Astrocyte (in vitro differentiated cells and primary cell): ENCODE measurements at regions not wholly inside any gene's neighbourhood (a gene's known extent, or its start where the extent isn't known, plus 50 kb on each side); places are given as distances from the start of the nearest gene placed in this dataset.

Experiments used
- EZH2 ChIP-seq: IDR thresholded peaks from 2 replicates; pipeline ENCODE4 v1.6.1; 2012; ENCODE audit warnings: mild to moderate bottlenecking, low read length, inconsistent platforms; ENCODE audit not compliant: insufficient read depth
- TF ChIP-seq, protein P1 (sequence below): IDR thresholded peaks from 2 replicates; pipeline ENCODE4 v1.5.1; 2011; ENCODE audit warnings: low read depth, mild to moderate bottlenecking, inconsistent platforms, low read length, moderate library complexity; ENCODE audit not compliant: insufficient read depth

DNA sequence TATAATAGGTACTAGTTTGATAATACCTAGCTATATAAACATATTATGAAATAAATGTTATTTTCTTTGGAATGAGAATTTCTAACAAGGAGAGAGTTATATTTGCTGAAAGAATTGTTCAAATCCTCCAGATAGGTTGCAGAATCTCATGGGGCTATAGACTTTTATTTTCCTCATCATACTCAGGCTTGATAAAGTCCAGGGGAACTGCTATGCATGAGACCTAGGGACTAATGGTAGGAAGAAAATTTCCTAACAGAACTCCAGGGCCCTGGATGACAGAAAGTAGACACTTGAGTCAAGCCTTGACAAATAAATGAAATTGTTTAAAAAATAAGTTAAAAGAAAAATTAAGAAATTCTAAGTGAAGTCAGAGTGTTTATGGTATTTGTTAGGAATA lies 138.5 kb upstream of the DACH1 start:
- TF ChIP-seq, protein P1, sequence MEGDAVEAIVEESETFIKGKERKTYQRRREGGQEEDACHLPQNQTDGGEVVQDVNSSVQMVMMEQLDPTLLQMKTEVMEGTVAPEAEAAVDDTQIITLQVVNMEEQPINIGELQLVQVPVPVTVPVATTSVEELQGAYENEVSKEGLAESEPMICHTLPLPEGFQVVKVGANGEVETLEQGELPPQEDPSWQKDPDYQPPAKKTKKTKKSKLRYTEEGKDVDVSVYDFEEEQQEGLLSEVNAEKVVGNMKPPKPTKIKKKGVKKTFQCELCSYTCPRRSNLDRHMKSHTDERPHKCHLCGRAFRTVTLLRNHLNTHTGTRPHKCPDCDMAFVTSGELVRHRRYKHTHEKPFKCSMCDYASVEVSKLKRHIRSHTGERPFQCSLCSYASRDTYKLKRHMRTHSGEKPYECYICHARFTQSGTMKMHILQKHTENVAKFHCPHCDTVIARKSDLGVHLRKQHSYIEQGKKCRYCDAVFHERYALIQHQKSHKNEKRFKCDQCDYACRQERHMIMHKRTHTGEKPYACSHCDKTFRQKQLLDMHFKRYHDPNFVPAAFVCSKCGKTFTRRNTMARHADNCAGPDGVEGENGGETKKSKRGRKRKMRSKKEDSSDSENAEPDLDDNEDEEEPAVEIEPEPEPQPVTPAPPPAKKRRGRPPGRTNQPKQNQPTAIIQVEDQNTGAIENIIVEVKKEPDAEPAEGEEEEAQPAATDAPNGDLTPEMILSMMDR: no peak
- no peak for TF ChIP-seq EZH2
